ENCODE measurements at regions not wholly inside any gene's neighbourhood (a gene's known extent, or its start where the extent isn't known, plus 50 kb on each side); places are given as distances from the start of the nearest gene placed in this dataset.

- H3K18ac ChIP-seq (ENCODE audit: insufficient read length, low read depth, low read length), result no peak overlapping the region
- no peaks in the 10 kb centered on the region for H3K27me3 Mint-ChIP-seq (ENCODE audit: low read depth)
- H4K20me1 ChIP-seq (ENCODE audit: control insufficient read depth, insufficient read depth, insufficient read length), result no peaks in the 10 kb centered on the region
- H3K23ac ChIP-seq (ENCODE audit: insufficient read length, low read depth, low read length), result no peak overlapping the region
- H2BK120ac ChIP-seq (ENCODE audit: low read depth, low read length, poor library complexity, severe bottlenecking), result no peak overlapping the region
- no peak overlapping the region for H3K4me3 Mint-ChIP-seq
- H2AK5ac ChIP-seq (ENCODE audit: insufficient read length, low read length), result no peak overlapping the region
- no peak overlapping the region for H3K56ac ChIP-seq (ENCODE audit: insufficient read length, low read depth, low read length)
- H3K79me2 ChIP-seq (ENCODE audit: insufficient read depth, low read length), result no peaks in the 10 kb centered on the region
- no peak overlapping the region for H2BK15ac ChIP-seq (ENCODE audit: low read depth, low read length)
- H3K79me1 ChIP-seq (ENCODE audit: insufficient read depth, low read depth, low read length, poor library complexity, severe bottlenecking), result no peaks in the 10 kb centered on the region
- no peak overlapping the region for H4K8ac ChIP-seq (replicated peaks; ENCODE audit: insufficient read length, low read depth, low read length)
- H2BK20ac ChIP-seq (ENCODE audit: low read depth, low read length, poor library complexity, severe bottlenecking), result no peak overlapping the region
- no peak overlapping the region for H4K91ac ChIP-seq (ENCODE audit: insufficient read length, low read depth, low read length)
- H3K4ac ChIP-seq (ENCODE audit: low read depth, low read length), result no peak overlapping the region
- H3K27ac ChIP-seq (ENCODE audit: insufficient read length, low read depth, low read length), result no peak overlapping the region
- H3K9me3 Mint-ChIP-seq, result no peaks in the 10 kb centered on the region
- TF ChIP-seq CTCF (conservative IDR thresholded peaks at IDR 0.05), result no peak
- H3K14ac ChIP-seq (ENCODE audit: insufficient read depth, low read length), result no peak overlapping the region
- no peaks in the 10 kb centered on the region for H3K9me3 ChIP-seq (ENCODE audit: control insufficient read depth, low read depth, low read length)
- no peaks in the 10 kb centered on the region for H3K36me3 Mint-ChIP-seq (ENCODE audit: insufficient read depth in 1 of 3, low read depth in 3 of 3)
- no peaks in the 10 kb centered on the region for H3K4me1 Mint-ChIP-seq
- H2AFZ ChIP-seq (ENCODE audit: low read length), result no peak overlapping the region
- H3K4me1 ChIP-seq (ENCODE audit: insufficient read depth, low read length), result no peaks in the 10 kb centered on the region
- H3K9ac ChIP-seq (ENCODE audit: extremely low read depth, insufficient read length, low read length), result no peak overlapping the region
- H3K27me3 ChIP-seq (ENCODE audit: insufficient read depth, low read length), result no peaks in the 10 kb centered on the region
- no peak overlapping the region for H2BK5ac ChIP-seq (ENCODE audit: insufficient read length, low read length)
- H3K4me2 ChIP-seq (ENCODE audit: insufficient read depth, insufficient read length, low read length), result no peak overlapping the region
- no peak overlapping the region for H3K27ac Mint-ChIP-seq
- no peak overlapping the region for H4K5ac ChIP-seq (ENCODE audit: insufficient read length, low read depth, low read length)
- no peak overlapping the region for H3T11ph ChIP-seq (ENCODE audit: low read length)
- no peak overlapping the region for H2BK12ac ChIP-seq (ENCODE audit: insufficient read length, low read depth, low read length)
- DNase-seq, result no peak
- WGBS (ENCODE audit: extremely low coverage, insufficient read length, low lambda C conversion rate), result no CpG with 5 or more reads among the region's 1 CpG
- no peaks in the 10 kb centered on the region for H3K23me2 ChIP-seq (ENCODE audit: insufficient read length, low read depth, low read length, poor library complexity, severe bottlenecking)
Measured at GRCh38 chr1:102420034-102420433, 423.3 kb upstream of the OLFM3 start.
